Vagina (tissue), 2 donors: ENCODE measurements at regions not wholly inside any gene's neighbourhood (a gene's known extent, or its start where the extent isn't known, plus 50 kb on each side); places are given as distances from the start of the nearest gene placed in this dataset.

ENCODE experiments used
- DNase-seq, 2 donors: peaks; one replicate each; pipeline ENCODE4 v3.0.0-alpha.2; 2017; ENCODE audit errors: extremely low spot score in 2 of 2
- H3K27ac ChIP-seq: fragments of 200-600 bp; sonication (generic); one replicate; pipeline ENCODE4 v1.5.1; 2019
- H3K27me3 ChIP-seq: fragments of 200-600 bp; sonication (generic); one replicate; pipeline ENCODE4 v1.5.1; 2019
- H3K36me3 ChIP-seq, 2 donors: fragments of 200-600 bp; sonication (generic); one replicate each; pipeline ENCODE4 v1.5.1; 2017 to 2019
- H3K4me1 ChIP-seq: fragments of 200-600 bp; sonication (generic); one replicate; pipeline ENCODE4 v1.5.1; 2019
- H3K4me3 ChIP-seq, 2 donors: fragments of 200-600 bp; sonication (generic); 1 replicate in 1 of 2; 2 replicates in 1 of 2; pipeline ENCODE4 v1.5.1; 2016 to 2019
- H3K9me3 ChIP-seq: fragments of 200-600 bp; sonication (generic); one replicate; pipeline ENCODE4 v1.5.1; 2019
- CTCF ChIP-seq, 3 experiments: fragments of 450-650 bp in 2 of 3; fragments of 200-600 bp in 1 of 3; sonication (generic) in 1 of 3; IDR thresholded peaks; one replicate each; pipeline ENCODE4 v1.5.1; 2017 to 2019; ENCODE audit warnings: antibody characterized with exemption in 3 of 3, mild to moderate bottlenecking in 2 of 3, moderate library complexity in 2 of 3
- POLR2A ChIP-seq, 2 donors: fragments of 450-650 bp; IDR thresholded peaks; one replicate each; pipeline ENCODE4 v1.6.1; 2017; ENCODE audit warnings: antibody characterized with exemption in 2 of 2, mild to moderate bottlenecking in 2 of 2, moderate library complexity in 2 of 2
- POLR2AphosphoS5 ChIP-seq, 2 donors: sonication (generic); formaldehyde crosslinking; IDR thresholded peaks; one replicate each; pipeline ENCODE4 v1.9.0; 2017; ENCODE audit warnings: antibody characterized with exemption in 2 of 2, mild to moderate bottlenecking in 2 of 2, low read depth in 1 of 2; ENCODE audit not compliant: insufficient read depth in 1 of 2
- intact Hi-C: fragments of 100-400 bp; cut with DNase I; formaldehyde crosslinking; loops from one replicate; pipeline ENCODE4 v1.15.1; 2023

- TF ChIP-seq POLR2A (IDR thresholded peaks at IDR 0.05), result no peak
- no peak for TF ChIP-seq CTCF (IDR thresholded peaks at IDR 0.05)
- TF ChIP-seq POLR2AphosphoS5 (IDR thresholded peaks at IDR 0.05; ENCODE audit: insufficient read depth in 1 of 2, low read depth in 1 of 2), result no peak
- H3K27me3 ChIP-seq, result no peaks in the 10 kb centered on the region
- no peaks in the 10 kb centered on the region for H3K36me3 ChIP-seq
- H3K9me3 ChIP-seq, result no peaks in the 10 kb centered on the region
- DNase-seq, result no peak
- intact Hi-C loops, result no loop called here
- no peaks in the 10 kb centered on the region for H3K4me1 ChIP-seq
- no peak overlapping the region for H3K4me3 ChIP-seq
- no peak overlapping the region for H3K27ac ChIP-seq
Observed at GRCh38 chr17:79541056-79541850, 69.6 kb downstream of the RBFOX3 start.

- H3K27me3 ChIP-seq, result no peaks in the 10 kb centered on the region
- no peaks in the 10 kb centered on the region for H3K36me3 ChIP-seq
- no peak overlapping the region for H3K4me3 ChIP-seq
- intact Hi-C loops, result no loop called here
- TF ChIP-seq CTCF (IDR thresholded peaks at IDR 0.05) (no peak), POLR2A (IDR thresholded peaks at IDR 0.05) (no peak), POLR2AphosphoS5 (IDR thresholded peaks at IDR 0.05; ENCODE audit: insufficient read depth in 1 of 2, low read depth in 1 of 2) (no peak)
- no peaks in the 10 kb centered on the region for H3K4me1 ChIP-seq
- no peaks in the 10 kb centered on the region for H3K9me3 ChIP-seq
- no peak for DNase-seq
- H3K27ac ChIP-seq, result no peak overlapping the region
Observed at GRCh38 chr17:79539944-79540705, 70.7 kb downstream of the RBFOX3 start.

- TF ChIP-seq CTCF (IDR thresholded peaks at IDR 0.05) (no peak), POLR2A (IDR thresholded peaks at IDR 0.05) (no peak), POLR2AphosphoS5 (IDR thresholded peaks at IDR 0.05; ENCODE audit: insufficient read depth in 1 of 2, low read depth in 1 of 2) (no peak)
- Histone ChIP-seq H3K4me3 (no peak overlapping the region), H3K27ac (no peak overlapping the region), H3K27me3 (no peaks in the 10 kb centered on the region), H3K36me3 (no peaks in the 10 kb centered on the region), H3K4me1 (no peaks in the 10 kb centered on the region), H3K9me3 (no peaks in the 10 kb centered on the region)
- DNase-seq, result no peak
- intact Hi-C loops, result no loop called here
Observed at GRCh38 chr17:79538291-79538690, 72.6 kb downstream of the RBFOX3 start.

GRCh38 chr17:79537686-79538085 is 73.2 kb downstream of the RBFOX3 start:
- intact Hi-C loops, result no loop called here
- Histone ChIP-seq H3K4me1 (no peaks in the 10 kb centered on the region), H3K9me3 (no peaks in the 10 kb centered on the region), H3K4me3 (no peak overlapping the region), H3K27me3 (no peaks in the 10 kb centered on the region), H3K27ac (no peak overlapping the region), H3K36me3 (no peaks in the 10 kb centered on the region)
- no peak for DNase-seq
- TF ChIP-seq CTCF (IDR thresholded peaks at IDR 0.05), result no peak
- no peak for TF ChIP-seq POLR2AphosphoS5 (IDR thresholded peaks at IDR 0.05; ENCODE audit: insufficient read depth in 1 of 2, low read depth in 1 of 2)
- TF ChIP-seq POLR2A (IDR thresholded peaks at IDR 0.05), result no peak

- H3K27ac ChIP-seq, result no peak overlapping the region
- no peak overlapping the region for H3K4me3 ChIP-seq
- no peaks in the 10 kb centered on the region for H3K27me3 ChIP-seq
- DNase-seq, result no peak
- H3K4me1 ChIP-seq, result no peaks in the 10 kb centered on the region
- TF ChIP-seq POLR2AphosphoS5 (IDR thresholded peaks at IDR 0.05; ENCODE audit: insufficient read depth in 1 of 2, low read depth in 1 of 2) (no peak), CTCF (IDR thresholded peaks at IDR 0.05) (no peak), POLR2A (IDR thresholded peaks at IDR 0.05) (no peak)
- no peaks in the 10 kb centered on the region for H3K9me3 ChIP-seq
- intact Hi-C loops, result no loop called here
- no peaks in the 10 kb centered on the region for H3K36me3 ChIP-seq
Observed at GRCh38 chr17:79537061-79537460, 73.8 kb downstream of the RBFOX3 start.
